Caco-2 (cell line): ENCODE measurements at regions not wholly inside any gene's neighbourhood (a gene's known extent, or its start where the extent isn't known, plus 50 kb on each side); places are given as distances from the start of the nearest gene placed in this dataset.

Source experiments
- BruUV-seq: library from RNA; stranded (reverse); fragments of 400-500 nt; replicated peaks from 2 replicates; lab custom pipeline; 2021; lab: Mats Ljungman, UMichigan
- CTCF ChIA-PET: fragments of 300-600 bp; sonication (Branson Sonifier 250); formaldehyde crosslinking; loops from one replicate; lab custom pipeline; 2022; ENCODE audit warnings: antibody characterized with exemption; lab: Charles Lee
- POLR2A ChIA-PET: fragments of 300-600 bp; sonication (Branson Sonifier 250); formaldehyde crosslinking; loops from one replicate; lab custom pipeline; 2022; ENCODE audit warnings: antibody characterized with exemption; lab: Charles Lee
- DNase-seq, 2 experiments: peaks; one replicate each; pipeline versions ENCODE4 v3.0.0 to v3.0.0-alpha.2; 2020 to 2022
- H3K27me3 ChIP-seq: replicated peaks from 2 replicates; pipeline ENCODE4 v1.6.0; 2011; ENCODE audit warnings: low read length; ENCODE audit not compliant: control insufficient read depth, insufficient read depth
- H3K36me3 ChIP-seq: 2 replicates; pipeline ENCODE4 v1.5.1; 2011; ENCODE audit warnings: low read length; ENCODE audit not compliant: control insufficient read depth, insufficient read depth
- H3K4me1 ChIP-seq: fragments of 250-450 bp; sonication (Bioruptor Pico); 2 replicates; pipeline ENCODE4 v1.5.1; 2020; ENCODE audit warnings: mild to moderate bottlenecking
- H3K4me3 ChIP-seq: 2 replicates; pipeline ENCODE4 v1.5.1; 2011; ENCODE audit warnings: low read depth, mild to moderate bottlenecking, control low read depth, low read length
- H3K9me3 ChIP-seq: fragments of 250-450 bp; sonication (Bioruptor Pico); 2 replicates; pipeline ENCODE4 v1.5.1; 2020; ENCODE audit warnings: mild to moderate bottlenecking, moderate library complexity
- H3K27ac Mint-ChIP-seq: one replicate; pipeline ENCODE4 v1.8.0; 2022; ENCODE audit warnings: mixed read lengths; ENCODE audit not compliant: unreplicated experiment
- H3K27me3 Mint-ChIP-seq: one replicate; pipeline ENCODE4 v1.8.0; 2022; ENCODE audit warnings: mixed read lengths; ENCODE audit not compliant: insufficient read depth, unreplicated experiment
- H3K36me3 Mint-ChIP-seq: one replicate; pipeline ENCODE4 v1.8.0; 2022; ENCODE audit warnings: mild to moderate bottlenecking, mixed read lengths; ENCODE audit not compliant: insufficient read depth, unreplicated experiment
- H3K4me1 Mint-ChIP-seq: one replicate; pipeline ENCODE4 v1.8.0; 2022; ENCODE audit warnings: low read depth, mixed read lengths; ENCODE audit not compliant: unreplicated experiment
- H3K4me3 Mint-ChIP-seq: one replicate; pipeline ENCODE4 v1.8.0; 2022; ENCODE audit warnings: mild to moderate bottlenecking, moderate library complexity, mixed read lengths; ENCODE audit not compliant: unreplicated experiment
- H3K9me3 Mint-ChIP-seq: one replicate; pipeline ENCODE4 v1.8.0; 2022; ENCODE audit warnings: mixed read lengths; ENCODE audit not compliant: unreplicated experiment
- intact Hi-C: fragments of 100-400 bp; cut with micrococcal nuclease; formaldehyde crosslinking; loops from one replicate; pipeline ENCODE4 v1.10.0; 2022; ENCODE audit not compliant: unreplicated experiment
- TF ChIP-seq, protein P1 (sequence below), 2 experiments: fragments of 200-600 bp in 1 of 2; IDR thresholded peaks; 1 replicate in 1 of 2; 2 replicates in 1 of 2; pipeline versions ENCODE4 v1.5.1 to v1.8.0; 2011 to 2022; ENCODE audit warnings: antibody characterized with exemption in 1 of 2, control low read depth in 1 of 2, inconsistent platforms in 1 of 2, low read depth in 1 of 2, low read length in 1 of 2, mild to moderate bottlenecking in 1 of 2, moderate library complexity in 1 of 2; ENCODE audit not compliant: insufficient read depth in 1 of 2, severe bottlenecking in 1 of 2, unreplicated experiment in 1 of 2

DNA sequence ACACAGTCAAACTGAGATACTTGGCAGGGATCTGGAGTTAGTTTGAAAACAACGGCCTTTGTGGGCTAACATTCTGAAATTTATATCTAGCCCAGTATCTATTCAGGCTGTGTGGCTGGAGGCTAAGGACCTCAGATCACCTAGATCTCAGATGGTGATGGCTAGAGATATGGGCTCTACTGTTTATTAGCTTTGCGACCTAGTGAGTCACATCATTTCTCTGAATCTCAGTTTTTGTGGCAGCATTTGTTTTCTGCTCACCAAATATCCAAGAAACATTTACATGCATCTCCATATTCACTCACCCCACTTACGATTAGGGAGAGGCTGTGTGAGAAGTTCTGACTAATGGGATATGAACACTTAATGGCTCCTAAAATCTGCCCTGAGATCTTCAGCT is 503.9 kb downstream of the KIF20B start:
- intact Hi-C loops, result no loop called here
- Histone ChIP-seq H3K9me3 (no peaks in the 10 kb centered on the region), H3K4me3 (no peak overlapping the region), H3K36me3 (no peaks in the 10 kb centered on the region), H3K27me3 (no peaks in the 10 kb centered on the region), H3K4me1 (no peaks in the 10 kb centered on the region)
- ChIA-PET CTCF (no interaction called here), POLR2A (no interaction called here)
- no peak overlapping the region for H3K27ac Mint-ChIP-seq
- no peak for DNase-seq
- H3K36me3 Mint-ChIP-seq, result peaks cover 5% of the 10 kb centered on the region
- H3K4me1 Mint-ChIP-seq, result no peaks in the 10 kb centered on the region
- H3K4me3 Mint-ChIP-seq, result no peak overlapping the region
- H3K27me3 Mint-ChIP-seq, result peaks cover 8% of the 10 kb centered on the region
- TF ChIP-seq, protein P1, sequence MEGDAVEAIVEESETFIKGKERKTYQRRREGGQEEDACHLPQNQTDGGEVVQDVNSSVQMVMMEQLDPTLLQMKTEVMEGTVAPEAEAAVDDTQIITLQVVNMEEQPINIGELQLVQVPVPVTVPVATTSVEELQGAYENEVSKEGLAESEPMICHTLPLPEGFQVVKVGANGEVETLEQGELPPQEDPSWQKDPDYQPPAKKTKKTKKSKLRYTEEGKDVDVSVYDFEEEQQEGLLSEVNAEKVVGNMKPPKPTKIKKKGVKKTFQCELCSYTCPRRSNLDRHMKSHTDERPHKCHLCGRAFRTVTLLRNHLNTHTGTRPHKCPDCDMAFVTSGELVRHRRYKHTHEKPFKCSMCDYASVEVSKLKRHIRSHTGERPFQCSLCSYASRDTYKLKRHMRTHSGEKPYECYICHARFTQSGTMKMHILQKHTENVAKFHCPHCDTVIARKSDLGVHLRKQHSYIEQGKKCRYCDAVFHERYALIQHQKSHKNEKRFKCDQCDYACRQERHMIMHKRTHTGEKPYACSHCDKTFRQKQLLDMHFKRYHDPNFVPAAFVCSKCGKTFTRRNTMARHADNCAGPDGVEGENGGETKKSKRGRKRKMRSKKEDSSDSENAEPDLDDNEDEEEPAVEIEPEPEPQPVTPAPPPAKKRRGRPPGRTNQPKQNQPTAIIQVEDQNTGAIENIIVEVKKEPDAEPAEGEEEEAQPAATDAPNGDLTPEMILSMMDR (IDR thresholded peaks at IDR 0.05; ENCODE audit: insufficient read depth in 1 of 2, low read depth in 1 of 2, low read length in 1 of 2, severe bottlenecking in 1 of 2, unreplicated experiment in 1 of 2), result no peak
- BruUV-seq, result no TSS peak
- no peaks in the 10 kb centered on the region for H3K9me3 Mint-ChIP-seq

DNA sequence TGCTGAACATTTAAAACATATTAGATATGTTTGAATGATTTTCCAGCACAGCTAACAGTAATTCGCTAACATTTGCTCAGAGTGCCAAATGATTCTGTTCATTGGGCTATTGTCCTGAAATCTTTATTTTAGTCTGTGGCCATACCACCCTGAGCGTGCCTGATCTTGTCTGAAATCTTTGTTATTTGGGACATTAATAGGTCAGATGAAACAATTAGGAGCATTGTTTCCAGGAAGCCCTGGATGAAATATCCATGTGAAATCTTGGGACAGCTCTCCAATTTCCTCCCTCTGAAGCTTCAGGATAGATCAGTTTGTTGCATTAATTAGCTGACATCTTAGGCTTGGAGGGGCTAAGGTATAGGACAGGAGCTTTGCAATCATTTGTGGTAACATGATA is 512.0 kb downstream of the KIF20B start:
- no peaks in the 10 kb centered on the region for H3K9me3 Mint-ChIP-seq
- Histone ChIP-seq H3K27me3 (no peaks in the 10 kb centered on the region), H3K9me3 (no peaks in the 10 kb centered on the region), H3K36me3 (no peaks in the 10 kb centered on the region), H3K4me3 (no peak overlapping the region), H3K4me1 (no peaks in the 10 kb centered on the region)
- no peaks in the 10 kb centered on the region for H3K4me1 Mint-ChIP-seq
- no peak for DNase-seq
- H3K36me3 Mint-ChIP-seq, result peaks cover 5% of the 10 kb centered on the region
- TF ChIP-seq, protein P1 (IDR thresholded peaks at IDR 0.05; ENCODE audit: insufficient read depth in 1 of 2, low read depth in 1 of 2, low read length in 1 of 2, severe bottlenecking in 1 of 2, unreplicated experiment in 1 of 2), result no peak
- no TSS peak for BruUV-seq
- intact Hi-C loops, result no loop called here
- H3K4me3 Mint-ChIP-seq, result no peak overlapping the region
- ChIA-PET CTCF (no interaction called here), POLR2A (no interaction called here)
- peaks cover 9% of the 10 kb centered on the region for H3K27me3 Mint-ChIP-seq
- H3K27ac Mint-ChIP-seq, result no peak overlapping the region

DNA sequence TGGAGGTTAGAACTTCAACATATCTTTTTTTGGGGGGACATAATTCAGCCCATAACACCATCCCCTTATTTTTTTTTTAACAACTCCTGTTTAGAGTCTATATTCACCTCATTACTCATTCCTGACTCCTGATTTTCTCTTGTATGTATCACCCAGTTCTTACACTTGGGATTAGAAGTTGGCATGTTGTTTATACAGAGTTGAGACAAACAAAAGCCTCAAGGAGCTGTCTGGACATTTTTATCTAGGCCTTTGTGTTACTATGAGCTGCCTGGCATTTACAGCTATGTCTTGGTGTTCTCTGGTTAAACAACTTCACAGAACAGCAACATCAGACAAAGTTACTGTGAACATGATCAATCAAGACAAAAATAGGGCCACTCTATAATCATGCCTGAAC is 517.5 kb downstream of the KIF20B start:
- peaks cover 4% of the 10 kb centered on the region for H3K27me3 Mint-ChIP-seq
- peaks cover 10% of the 10 kb centered on the region for H3K4me1 Mint-ChIP-seq
- H3K4me3 Mint-ChIP-seq, result no peak overlapping the region
- H3K27me3 ChIP-seq, result no peaks in the 10 kb centered on the region
- H3K9me3 Mint-ChIP-seq, result no peaks in the 10 kb centered on the region
- H3K36me3 ChIP-seq, result no peaks in the 10 kb centered on the region
- H3K36me3 Mint-ChIP-seq, result no peaks in the 10 kb centered on the region
- ChIA-PET POLR2A (no interaction called here), CTCF (no interaction called here)
- no peak overlapping the region for H3K4me3 ChIP-seq
- no peak for DNase-seq
- no peak overlapping the region for H3K27ac Mint-ChIP-seq
- H3K9me3 ChIP-seq, result no peaks in the 10 kb centered on the region
- intact Hi-C loops, result no loop called here
- H3K4me1 ChIP-seq, result no peaks in the 10 kb centered on the region
- no TSS peak for BruUV-seq
- TF ChIP-seq, protein P1 (IDR thresholded peaks at IDR 0.05; ENCODE audit: insufficient read depth in 1 of 2, low read depth in 1 of 2, low read length in 1 of 2, severe bottlenecking in 1 of 2, unreplicated experiment in 1 of 2), result no peak
